Kidney (tissue), 13 donors: ENCODE measurements at regions not wholly inside any gene's neighbourhood (a gene's known extent, or its start where the extent isn't known, plus 50 kb on each side); places are given as distances from the start of the nearest gene placed in this dataset.

ENCODE experiments used
- DNase-seq, 5 donors: peaks; one replicate each; pipeline ENCODE4 v3.0.0-alpha.2; 2013 to 2020
- FAIRE-seq: peaks from 2 replicates; lab custom pipeline; 2012; peaks lifted over from hg19 to GRCh38; lab: Jason Lieb, UNC
- H3K27ac ChIP-seq, 2 donors: one replicate each; pipeline ENCODE4 v1.7.0; 2013; ENCODE audit warnings: low read depth in 2 of 2, low read length in 2 of 2, inconsistent platforms in 1 of 2
- H3K27me3 ChIP-seq: one replicate; pipeline ENCODE4 v1.7.1; 2013; ENCODE audit warnings: low read length, inconsistent platforms; ENCODE audit not compliant: control insufficient read depth, insufficient read depth
- H3K36me3 ChIP-seq, 3 donors: one replicate each; pipeline versions ENCODE4 v1.7.0 to v1.7.1; 2013; ENCODE audit warnings: low read length in 3 of 3, control low read depth in 1 of 3, inconsistent platforms in 1 of 3; ENCODE audit not compliant: insufficient read depth in 3 of 3, control insufficient read depth in 2 of 3
- H3K4me1 ChIP-seq, 3 donors: one replicate each; pipeline versions ENCODE4 v1.7.0 to v1.7.1; 2013; ENCODE audit warnings: low read length in 3 of 3, inconsistent platforms in 1 of 3, low read depth in 1 of 3; ENCODE audit not compliant: control insufficient read depth in 2 of 3, insufficient read depth in 2 of 3
- H3K4me3 ChIP-seq, 3 donors: one replicate each; pipeline versions ENCODE4 v1.7.0 to v1.8.1; 2013; ENCODE audit warnings: low read length in 3 of 3, control low read depth in 1 of 3, inconsistent platforms in 1 of 3
- H3K9ac ChIP-seq, 3 donors: one replicate each; pipeline versions ENCODE4 v1.7.0 to v1.7.1; 2013; ENCODE audit warnings: low read length in 3 of 3, control low read depth in 1 of 3, inconsistent platforms in 1 of 3
- H3K9me3 ChIP-seq, 3 donors: one replicate each; pipeline versions ENCODE4 v1.7.0 to v1.7.1; 2013; ENCODE audit warnings: low read length in 3 of 3, control low read depth in 1 of 3, inconsistent platforms in 1 of 3; ENCODE audit not compliant: control insufficient read depth in 2 of 3, insufficient read depth in 1 of 3
- intact Hi-C: fragments of 100-400 bp; cut with DNase I; formaldehyde crosslinking; loops from one replicate; pipeline ENCODE4 v1.11.1; 2022
- TF ChIP-seq, protein P1 (sequence below): IDR thresholded peaks from 3 replicates; pipeline ENCODE4 v1.5.1; 2012; ENCODE audit warnings: mild to moderate bottlenecking, moderate library complexity, borderline replicate concordance; ENCODE audit not compliant: insufficient read depth; ENCODE audit errors: extremely low read depth
- donor health status: control.
- donor health status: control.
- donor health status: control.
- donor health status: control.
- donor health status: control.
- donor health status: DM: yes; HTN: yes; CAD: no.
- donor health status: Normal renal cell carcinoma (clear cell type).

DNA sequence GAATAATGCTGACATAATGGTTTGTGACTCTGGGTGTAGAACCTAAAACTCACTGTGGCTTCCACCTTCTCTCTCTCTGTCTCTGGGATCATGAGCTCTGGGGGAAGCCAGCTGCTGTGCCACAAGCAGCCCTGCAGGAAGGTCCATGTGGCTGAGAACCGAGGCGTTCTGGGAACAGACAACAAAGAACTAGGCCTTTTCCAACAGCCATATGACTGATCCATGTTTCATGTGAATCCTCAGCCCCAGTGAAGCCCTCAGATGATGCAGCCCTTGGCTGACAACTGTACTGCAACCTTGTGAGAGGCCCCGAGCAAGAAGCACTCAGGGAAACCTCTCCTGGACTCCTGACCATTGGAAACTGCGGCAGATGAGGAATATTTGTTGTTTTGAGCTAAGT is 56.6 kb downstream of the HLA-G start:
- Histone ChIP-seq H3K4me3 (no peak overlapping the region), H3K36me3 (no peaks in the 10 kb centered on the region), H3K4me1 (peaks cover 0 to 8% (median 0%) of the 10 kb centered on the region in 3 donors), H3K27me3 (no peaks in the 10 kb centered on the region), H3K9me3 (no peaks in the 10 kb centered on the region), H3K9ac (no peak overlapping the region), H3K27ac (no peak overlapping the region)
- TF ChIP-seq, protein P1, sequence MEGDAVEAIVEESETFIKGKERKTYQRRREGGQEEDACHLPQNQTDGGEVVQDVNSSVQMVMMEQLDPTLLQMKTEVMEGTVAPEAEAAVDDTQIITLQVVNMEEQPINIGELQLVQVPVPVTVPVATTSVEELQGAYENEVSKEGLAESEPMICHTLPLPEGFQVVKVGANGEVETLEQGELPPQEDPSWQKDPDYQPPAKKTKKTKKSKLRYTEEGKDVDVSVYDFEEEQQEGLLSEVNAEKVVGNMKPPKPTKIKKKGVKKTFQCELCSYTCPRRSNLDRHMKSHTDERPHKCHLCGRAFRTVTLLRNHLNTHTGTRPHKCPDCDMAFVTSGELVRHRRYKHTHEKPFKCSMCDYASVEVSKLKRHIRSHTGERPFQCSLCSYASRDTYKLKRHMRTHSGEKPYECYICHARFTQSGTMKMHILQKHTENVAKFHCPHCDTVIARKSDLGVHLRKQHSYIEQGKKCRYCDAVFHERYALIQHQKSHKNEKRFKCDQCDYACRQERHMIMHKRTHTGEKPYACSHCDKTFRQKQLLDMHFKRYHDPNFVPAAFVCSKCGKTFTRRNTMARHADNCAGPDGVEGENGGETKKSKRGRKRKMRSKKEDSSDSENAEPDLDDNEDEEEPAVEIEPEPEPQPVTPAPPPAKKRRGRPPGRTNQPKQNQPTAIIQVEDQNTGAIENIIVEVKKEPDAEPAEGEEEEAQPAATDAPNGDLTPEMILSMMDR: no peak
- intact Hi-C loops: no loop called here
- DNase-seq (no peak), FAIRE-seq (no peak)

DNA sequence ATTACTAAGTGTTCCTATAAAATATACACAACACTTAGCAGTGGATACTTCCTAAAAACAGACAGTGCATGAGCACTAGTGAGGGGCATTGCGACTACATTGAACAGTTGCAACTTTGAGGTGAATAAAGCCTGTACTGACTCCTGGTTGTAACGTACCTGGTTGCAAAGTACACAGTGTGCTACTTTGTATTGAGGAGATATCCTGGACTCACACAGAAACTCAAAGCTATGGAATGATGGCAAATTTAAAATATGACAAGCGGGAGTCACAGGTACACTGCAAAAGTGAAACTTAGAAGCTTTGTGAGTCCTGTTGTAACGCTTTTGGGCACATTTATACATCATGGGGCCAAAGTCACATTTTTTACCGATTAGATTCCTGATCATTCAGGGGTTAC is 55.6 kb upstream of the HLA-A start:
- H3K27ac ChIP-seq: no peak overlapping the region

DNA sequence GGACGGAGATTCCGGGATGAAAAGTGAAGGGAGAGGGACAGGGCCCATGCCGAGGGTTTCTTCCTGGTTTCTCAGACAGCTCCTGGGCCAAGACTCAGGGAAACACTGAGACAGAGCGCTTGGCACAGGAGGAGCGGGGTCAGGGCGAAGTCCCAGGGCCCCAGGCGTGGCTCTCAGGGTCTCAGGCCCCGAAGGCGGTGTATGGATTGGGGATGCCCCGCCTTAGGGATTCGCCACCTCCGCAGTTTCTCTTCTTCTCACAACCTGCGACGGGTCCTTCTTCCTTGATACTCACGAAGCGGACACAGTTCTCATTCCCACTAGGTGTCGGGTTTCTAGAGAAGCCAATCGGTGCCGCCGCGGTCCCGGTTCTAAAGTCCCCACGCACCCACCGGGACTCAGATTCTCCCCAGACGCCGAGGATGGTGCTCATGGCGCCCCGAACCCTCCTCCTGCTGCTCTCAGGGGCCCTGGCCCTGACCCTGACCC is 55.0 kb upstream of the HLA-A start:
- H3K27me3 ChIP-seq: no peaks in the 10 kb centered on the region
- TF ChIP-seq, protein P1: no peak
- H3K9me3 ChIP-seq: no peaks in the 10 kb centered on the region
- FAIRE-seq (no peak), DNase-seq (peak in 4 of 5 donors; percentile 10 to 82 (median 30))
- intact Hi-C loops: no loop called here
- H3K36me3 ChIP-seq: no peaks in the 10 kb centered on the region
- H3K9ac ChIP-seq: peak overlapping the region in 2 of 3 donors; percentile 85 to 89
- H3K4me1 ChIP-seq: peaks cover 0 to 8% (median 0%) of the 10 kb centered on the region in 3 donors
- peak overlapping the region; percentile 94 to 95 for H3K27ac ChIP-seq
- peak overlapping the region in 2 of 3 donors; percentile 46 to 73 for H3K4me3 ChIP-seq

More for the DNA sequence above, 55.6 kb upstream of the HLA-A start:
- Histone ChIP-seq H3K4me3 (peak overlapping the region in 2 of 3 donors; percentile 46 to 73), H3K9ac (peak overlapping the region in 1 of 3 donors; percentile 89), H3K4me1 (peaks cover 0 to 8% (median 0%) of the 10 kb centered on the region in 3 donors), H3K27me3 (no peaks in the 10 kb centered on the region), H3K9me3 (no peaks in the 10 kb centered on the region), H3K36me3 (no peaks in the 10 kb centered on the region)
- TF ChIP-seq, protein P1: no peak
- no peak for DNase-seq
- intact Hi-C loops: no loop called here
- FAIRE-seq: no peak
